Heart left ventricle (tissue), 13 donors: ENCODE measurements at regions not wholly inside any gene's neighbourhood (a gene's known extent, or its start where the extent isn't known, plus 50 kb on each side); places are given as distances from the start of the nearest gene placed in this dataset.

Experiments
- POLR2A ChIP-seq, 2 donors: fragments of 450-650 bp; IDR thresholded peaks; one replicate each; pipeline ENCODE4 v1.6.1; 2017; ENCODE audit warnings: antibody characterized with exemption in 2 of 2, mild to moderate bottlenecking in 2 of 2, moderate library complexity in 2 of 2
- TF ChIP-seq, protein P1 (sequence below), 12 donors: fragments of 200-600 bp; sonication (generic) in 4 of 12; IDR thresholded peaks; one replicate each; pipeline versions ENCODE4 v1.5.0 to v1.8.0; 2018 to 2022; ENCODE audit warnings: antibody characterized with exemption in 12 of 12, mild to moderate bottlenecking in 5 of 12
- donor health status: ischemic (EF 13 %, LVEDD 7.1; RV severe dilation, severe dysfunction).
- donor health status: DM: no; HTN: yes; CAD: no.
- donor health status: DM: no; HTN: no; CAD: no.
- donor health status: ischemic (EF 25% LVEDD 6.9; RV normal size, moderate dysfunction).
- donor health status: ischemic (EF 25% LVEDD 5.7; RV mildly dilated, moderate dysfunction).
- donor health status: ischemic (EF 35%, LVEDD 5.7; RV mildly dilated, moderate dysfunction).
- donor health status: nonischemic (EF 11% LVEDD 7.7; RV severe dilation, severe dysfunction).
- donor health status: DM: yes; HTN: yes; CAD: no.
- donor health status: PGD.
- donor health status: ischemic (EF 29% LVEDD 5.4; RV normal size, mild dysfunction).
- donor health status: nonischemic (EF 23%, LVEDD 6.1; RV moderate dilation, normal function).

DNA sequence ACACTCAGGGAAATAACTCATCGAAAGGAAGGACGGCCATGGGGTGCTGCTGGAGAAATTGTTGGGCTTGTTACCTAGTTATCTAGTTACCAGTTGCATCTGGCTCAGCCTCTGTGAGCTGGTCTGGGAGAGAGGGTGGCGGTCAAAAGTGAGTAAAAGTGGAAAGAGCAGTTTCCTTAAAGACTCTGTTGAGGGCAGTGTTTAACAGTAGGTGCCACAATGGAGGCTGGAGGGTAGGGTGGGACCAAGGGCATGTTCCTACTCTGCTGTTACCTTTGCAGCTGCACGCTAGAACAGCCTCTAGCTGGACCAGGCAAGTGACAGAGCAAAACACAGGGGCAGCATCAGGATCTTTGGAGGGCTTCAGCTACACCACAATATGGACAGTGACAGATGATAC, 228.8 kb upstream of the STARD13 start:
- no peak for TF ChIP-seq POLR2A (IDR thresholded peaks at IDR 0.05)
- TF ChIP-seq, protein P1, sequence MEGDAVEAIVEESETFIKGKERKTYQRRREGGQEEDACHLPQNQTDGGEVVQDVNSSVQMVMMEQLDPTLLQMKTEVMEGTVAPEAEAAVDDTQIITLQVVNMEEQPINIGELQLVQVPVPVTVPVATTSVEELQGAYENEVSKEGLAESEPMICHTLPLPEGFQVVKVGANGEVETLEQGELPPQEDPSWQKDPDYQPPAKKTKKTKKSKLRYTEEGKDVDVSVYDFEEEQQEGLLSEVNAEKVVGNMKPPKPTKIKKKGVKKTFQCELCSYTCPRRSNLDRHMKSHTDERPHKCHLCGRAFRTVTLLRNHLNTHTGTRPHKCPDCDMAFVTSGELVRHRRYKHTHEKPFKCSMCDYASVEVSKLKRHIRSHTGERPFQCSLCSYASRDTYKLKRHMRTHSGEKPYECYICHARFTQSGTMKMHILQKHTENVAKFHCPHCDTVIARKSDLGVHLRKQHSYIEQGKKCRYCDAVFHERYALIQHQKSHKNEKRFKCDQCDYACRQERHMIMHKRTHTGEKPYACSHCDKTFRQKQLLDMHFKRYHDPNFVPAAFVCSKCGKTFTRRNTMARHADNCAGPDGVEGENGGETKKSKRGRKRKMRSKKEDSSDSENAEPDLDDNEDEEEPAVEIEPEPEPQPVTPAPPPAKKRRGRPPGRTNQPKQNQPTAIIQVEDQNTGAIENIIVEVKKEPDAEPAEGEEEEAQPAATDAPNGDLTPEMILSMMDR (IDR thresholded peaks at IDR 0.05): no peak
